Spleen (tissue), 11 donors: ENCODE measurements at regions not wholly inside any gene's neighbourhood (a gene's known extent, or its start where the extent isn't known, plus 50 kb on each side); places are given as distances from the start of the nearest gene placed in this dataset.

ENCODE experiments used
- DNase-seq: peaks from one replicate; pipeline ENCODE4 v3.0.0-alpha.2; 2020
- H3K27ac ChIP-seq, 8 donors: fragments of 200-600 bp; sonication (generic) in 7 of 8; 1 replicate in 4 of 8; 2 replicates in 4 of 8; pipeline versions ENCODE4 v1.5.0 to v1.8.0; 2016 to 2021; ENCODE audit warnings: inconsistent platforms in 4 of 8, mild to moderate bottlenecking in 4 of 8, moderate library complexity in 1 of 8
- H3K27me3 ChIP-seq, 7 donors: fragments of 200-600 bp; sonication (generic) in 6 of 7; replicated peaks in 1 of 7; 1 replicate in 4 of 7; 2 replicates in 3 of 7; pipeline versions ENCODE4 v1.5.0 to v1.8.0; 2016 to 2021; ENCODE audit warnings: inconsistent platforms in 3 of 7, mild to moderate bottlenecking in 1 of 7
- H3K36me3 ChIP-seq, 6 donors: fragments of 200-600 bp; sonication (generic) in 5 of 6; 1 replicate in 4 of 6; 2 replicates in 2 of 6; pipeline versions ENCODE4 v1.5.0 to v1.8.0; 2016 to 2021; ENCODE audit warnings: inconsistent platforms in 2 of 6
- H3K4me1 ChIP-seq, 6 donors: fragments of 200-600 bp; sonication (generic) in 5 of 6; 1 replicate in 3 of 6; 2 replicates in 3 of 6; pipeline versions ENCODE4 v1.5.0 to v1.8.0; 2016 to 2021; ENCODE audit warnings: inconsistent platforms in 3 of 6
- H3K4me3 ChIP-seq, 8 donors: fragments of 200-600 bp; sonication (generic) in 7 of 8; 1 replicate in 4 of 8; 2 replicates in 4 of 8; pipeline versions ENCODE4 v1.5.0 to v1.8.0; 2016 to 2021; ENCODE audit warnings: inconsistent platforms in 4 of 8, mild to moderate bottlenecking in 4 of 8, moderate library complexity in 2 of 8
- H3K9me3 ChIP-seq, 8 donors: fragments of 200-600 bp; sonication (generic) in 7 of 8; 1 replicate in 4 of 8; 2 replicates in 4 of 8; pipeline versions ENCODE4 v1.5.0 to v1.8.0; 2016 to 2021; ENCODE audit warnings: inconsistent platforms in 4 of 8
- POLR2A ChIP-seq, 3 donors: fragments of 450-650 bp; IDR thresholded peaks; one replicate each; pipeline ENCODE4 v1.5.1; 2017; ENCODE audit warnings: antibody characterized with exemption in 3 of 3, mild to moderate bottlenecking in 1 of 3
- POLR2AphosphoS5 ChIP-seq, 3 donors: sonication (generic); formaldehyde crosslinking; IDR thresholded peaks; one replicate each; pipeline ENCODE4 v1.5.1; 2017; ENCODE audit warnings: antibody characterized with exemption in 3 of 3
- WGBS, 5 donors: extraction: QIAGEN DNeasy Blood & Tissue Kit in 3 of 5; methylation state at CpG; one replicate each; pipeline versions ENCODE4 v1.1.5 to v1.1.7; 2013 to 2018; 5-methylcytosine and 5-hydroxymethylcytosine counted together
- intact Hi-C: fragments of 100-400 bp; cut with DNase I; formaldehyde crosslinking; loops from one replicate; pipeline ENCODE4 v1.15.0; 2023; ENCODE audit warnings: low total_unique reads
- TF ChIP-seq, protein P1 (sequence below), 11 experiments: fragments of 200-600 bp in 7 of 11; fragments of 450-650 bp in 4 of 11; sonication (generic) in 4 of 11; IDR thresholded peaks in 8 of 11; conservative IDR thresholded peaks in 3 of 11; 1 replicate in 7 of 11; 2 replicates in 4 of 11; pipeline versions ENCODE4 v1.4.0 to v1.8.0; 2016 to 2021; ENCODE audit warnings: antibody characterized with exemption in 11 of 11, inconsistent platforms in 4 of 11, mild to moderate bottlenecking in 1 of 11
- donor health status: healthy with polysubstance abuse.
- donor health status: DM: no; HTN: no; CAD: no; lungs with moderate emphysema.
- donor health status: DM: no; HTN: no; CAD: no.
- donor health status: Bipolar disorder and iron deficiency.
- donor health status: healthy.
- donor health status: DM: no; HTN: no; CAD: no.
- donor health status: DM: yes; HTN: yes; CAD: no.

- WGBS, 5 donors: 72 to 94% (median 80%) methylated on average over 1 of the region's 1 CpG
- no peak overlapping the region for H3K4me3 ChIP-seq
- H3K9me3 ChIP-seq: no peaks in the 10 kb centered on the region
- no peaks in the 10 kb centered on the region for H3K36me3 ChIP-seq
- intact Hi-C loops: no loop called here
- TF ChIP-seq POLR2AphosphoS5 (IDR thresholded peaks at IDR 0.05) (no peak), POLR2A (IDR thresholded peaks at IDR 0.05) (no peak)
- TF ChIP-seq, protein P1, sequence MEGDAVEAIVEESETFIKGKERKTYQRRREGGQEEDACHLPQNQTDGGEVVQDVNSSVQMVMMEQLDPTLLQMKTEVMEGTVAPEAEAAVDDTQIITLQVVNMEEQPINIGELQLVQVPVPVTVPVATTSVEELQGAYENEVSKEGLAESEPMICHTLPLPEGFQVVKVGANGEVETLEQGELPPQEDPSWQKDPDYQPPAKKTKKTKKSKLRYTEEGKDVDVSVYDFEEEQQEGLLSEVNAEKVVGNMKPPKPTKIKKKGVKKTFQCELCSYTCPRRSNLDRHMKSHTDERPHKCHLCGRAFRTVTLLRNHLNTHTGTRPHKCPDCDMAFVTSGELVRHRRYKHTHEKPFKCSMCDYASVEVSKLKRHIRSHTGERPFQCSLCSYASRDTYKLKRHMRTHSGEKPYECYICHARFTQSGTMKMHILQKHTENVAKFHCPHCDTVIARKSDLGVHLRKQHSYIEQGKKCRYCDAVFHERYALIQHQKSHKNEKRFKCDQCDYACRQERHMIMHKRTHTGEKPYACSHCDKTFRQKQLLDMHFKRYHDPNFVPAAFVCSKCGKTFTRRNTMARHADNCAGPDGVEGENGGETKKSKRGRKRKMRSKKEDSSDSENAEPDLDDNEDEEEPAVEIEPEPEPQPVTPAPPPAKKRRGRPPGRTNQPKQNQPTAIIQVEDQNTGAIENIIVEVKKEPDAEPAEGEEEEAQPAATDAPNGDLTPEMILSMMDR (IDR thresholded peaks at IDR 0.05 in 8 of 11, conservative IDR thresholded peaks at IDR 0.05 in 3 of 11): no peak
- H3K27me3 ChIP-seq: no peaks in the 10 kb centered on the region
- no peak overlapping the region for H3K27ac ChIP-seq
- no peak for DNase-seq
- H3K4me1 ChIP-seq: no peaks in the 10 kb centered on the region
Observed at GRCh38 chr3:24616110-24616829, 121.6 kb upstream of the THRB start.

DNA sequence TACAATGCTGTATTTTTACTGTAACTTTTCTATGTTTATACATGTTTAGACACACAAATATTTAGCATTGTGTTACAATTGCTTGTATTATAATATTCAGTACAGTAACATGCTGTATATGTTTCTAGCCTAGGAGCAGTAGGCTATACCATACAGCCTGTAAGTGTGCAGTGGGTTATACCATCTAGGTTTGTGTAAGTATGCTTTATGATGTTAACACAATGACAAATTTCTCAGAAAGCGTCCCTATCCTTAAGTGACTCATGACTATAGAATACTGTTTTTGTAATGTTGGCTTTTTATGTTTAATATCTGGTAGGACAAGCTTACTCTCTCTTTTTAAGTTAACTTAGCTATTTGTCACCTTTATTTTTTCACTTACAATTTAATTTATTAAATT, 127.5 kb upstream of the THRB start:
- intact Hi-C loops: no loop called here
- no peak overlapping the region for H3K4me3 ChIP-seq

GRCh38 chr3:24622696-24623225, 128.1 kb upstream of the THRB start:
- TF ChIP-seq, protein P1 (IDR thresholded peaks at IDR 0.05 in 8 of 11, conservative IDR thresholded peaks at IDR 0.05 in 3 of 11): no peak
- no peak for TF ChIP-seq POLR2A (IDR thresholded peaks at IDR 0.05)
- TF ChIP-seq POLR2AphosphoS5 (IDR thresholded peaks at IDR 0.05): no peak
- DNase-seq: no peak
- H3K4me3 ChIP-seq: no peak overlapping the region
- WGBS, 5 donors: 18 to 34% (median 31%) methylated on average over 3 of the region's 3 CpGs
- no peaks in the 10 kb centered on the region for H3K9me3 ChIP-seq
- no peaks in the 10 kb centered on the region for H3K4me1 ChIP-seq
- H3K27me3 ChIP-seq: no peaks in the 10 kb centered on the region
- intact Hi-C loops: no loop called here
- H3K36me3 ChIP-seq: no peaks in the 10 kb centered on the region
- no peak overlapping the region for H3K27ac ChIP-seq

More for the DNA sequence above, 127.5 kb upstream of the THRB start:
- Histone ChIP-seq H3K36me3 (no peaks in the 10 kb centered on the region), H3K27me3 (no peaks in the 10 kb centered on the region), H3K4me1 (no peaks in the 10 kb centered on the region), H3K9me3 (no peaks in the 10 kb centered on the region), H3K27ac (no peak overlapping the region)
- DNase-seq: no peak
- 82 to 91% (median 85%) methylated on average over 1 of the region's 1 CpG for WGBS, 5 donors
- TF ChIP-seq, protein P1 (IDR thresholded peaks at IDR 0.05 in 8 of 11, conservative IDR thresholded peaks at IDR 0.05 in 3 of 11): no peak
- TF ChIP-seq POLR2A (IDR thresholded peaks at IDR 0.05): no peak
- no peak for TF ChIP-seq POLR2AphosphoS5 (IDR thresholded peaks at IDR 0.05)

DNA sequence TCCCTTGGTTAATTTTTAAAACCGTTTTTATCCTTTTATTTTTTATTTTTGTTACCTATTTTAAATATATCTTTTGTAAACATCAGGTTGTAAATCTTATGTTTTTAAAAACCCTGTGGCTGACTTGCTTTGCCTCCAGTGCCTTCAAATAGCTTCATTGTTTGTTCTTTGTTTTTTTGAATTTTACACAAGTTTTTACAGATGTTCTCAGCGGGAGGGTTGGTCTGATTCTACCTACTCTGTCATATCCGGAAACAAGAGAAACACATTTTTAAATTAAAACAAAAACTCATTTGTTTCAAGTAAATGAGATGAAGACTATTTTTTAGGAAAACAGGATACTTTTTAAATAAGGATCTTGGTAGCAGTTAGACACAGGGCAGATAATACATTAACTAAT, 129.0 kb upstream of the THRB start:
- H3K27ac ChIP-seq: no peak overlapping the region
- no peak overlapping the region for H3K4me3 ChIP-seq
- H3K36me3 ChIP-seq: no peaks in the 10 kb centered on the region
- no peaks in the 10 kb centered on the region for H3K4me1 ChIP-seq
- no peaks in the 10 kb centered on the region for H3K27me3 ChIP-seq
- no peak for TF ChIP-seq POLR2AphosphoS5 (IDR thresholded peaks at IDR 0.05)
- TF ChIP-seq, protein P1 (IDR thresholded peaks at IDR 0.05 in 8 of 11, conservative IDR thresholded peaks at IDR 0.05 in 3 of 11): no peak
- TF ChIP-seq POLR2A (IDR thresholded peaks at IDR 0.05): no peak
- no peaks in the 10 kb centered on the region for H3K9me3 ChIP-seq
- no peak for DNase-seq
- intact Hi-C loops: no loop called here
- WGBS, 5 donors: 52 to 66% (median 60%) methylated on average over 3 of the region's 3 CpGs
